T-helper 1 cell treated with Interleukin-12 subunit alpha and Interleukin-12 subunit beta and Interleukin-4 antibody, amounts not matched to agents 30 μg/mL and 1 μg/mL, for 36 hours (primary cell): ENCODE measurements at regions not wholly inside any gene's neighbourhood (a gene's known extent, or its start where the extent isn't known, plus 50 kb on each side); places are given as distances from the start of the nearest gene placed in this dataset.
"Not testable (repeated sequence)": the region's sequence is repeated elsewhere in the genome, so short reads cannot be mapped to it uniquely, and the experiment has no call there.

ENCODE experiments used
- H3K27ac Mint-ChIP-seq: one replicate; pipeline ENCODE4 v1.8.0; 2021; ENCODE audit warnings: mild to moderate bottlenecking, mixed read lengths
- H3K27me3 Mint-ChIP-seq: one replicate; pipeline ENCODE4 v1.8.0; 2021; ENCODE audit warnings: low read depth, mixed read lengths
- H3K36me3 Mint-ChIP-seq: one replicate; pipeline ENCODE4 v1.8.0; 2021; ENCODE audit warnings: low read depth, mixed read lengths
- H3K4me1 Mint-ChIP-seq: one replicate; pipeline ENCODE4 v1.8.0; 2021; ENCODE audit warnings: low read depth, mixed read lengths
- H3K4me3 Mint-ChIP-seq: one replicate; pipeline ENCODE4 v1.8.0; 2021; ENCODE audit warnings: mild to moderate bottlenecking, moderate library complexity, mixed read lengths
- H3K9me3 Mint-ChIP-seq: one replicate; pipeline ENCODE4 v1.8.0; 2021; ENCODE audit warnings: mixed read lengths

DNA sequence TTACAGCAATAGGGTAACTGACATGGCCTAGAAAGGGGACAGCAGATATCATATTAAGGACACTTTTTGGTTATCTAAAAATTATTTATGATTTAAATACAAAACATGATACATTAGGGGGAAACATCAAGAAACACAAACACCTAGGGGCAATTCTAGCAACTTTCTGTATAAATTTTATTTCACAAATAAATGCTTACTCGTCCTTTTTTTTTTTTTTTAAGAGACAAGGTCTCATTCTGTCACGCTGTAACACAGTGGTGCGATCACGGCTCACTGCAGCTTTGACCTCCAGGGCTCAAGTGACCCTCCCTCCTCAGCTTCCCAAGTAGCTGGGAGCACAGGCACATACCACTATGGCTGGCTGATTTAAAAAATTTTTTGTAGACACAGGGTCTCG lies 151.8 kb upstream of the BCOR start:
- Mint-ChIP-seq H3K36me3 (no peaks in the 10 kb centered on the region), H3K4me3 (no peak overlapping the region), H3K4me1 (peaks cover 4% of the 10 kb centered on the region), H3K27me3 (peaks cover 8% of the 10 kb centered on the region), H3K9me3 (no peaks in the 10 kb centered on the region), H3K27ac (no peak overlapping the region)

DNA sequence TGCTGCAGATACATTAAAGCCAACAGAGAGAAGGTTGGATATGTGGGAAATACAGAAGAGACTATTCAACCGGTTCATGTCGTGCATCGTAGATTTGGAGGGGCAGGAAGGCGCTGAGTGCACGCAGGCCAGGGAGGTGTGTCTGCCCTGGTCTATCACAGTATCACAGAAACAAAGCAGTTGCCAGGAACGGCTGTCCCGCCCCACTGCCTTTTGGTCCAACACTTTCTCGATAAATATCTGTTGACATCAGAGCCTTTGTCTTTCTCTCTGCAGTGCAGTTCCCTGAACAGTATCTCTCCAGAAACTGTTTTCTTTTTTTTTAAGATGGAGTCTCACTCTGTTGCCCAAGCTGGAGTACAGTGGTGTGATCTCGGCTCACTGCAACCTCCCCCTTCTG lies 151.1 kb upstream of the BCOR start:
- no peaks in the 10 kb centered on the region for H3K9me3 Mint-ChIP-seq

GRCh38 chrX:40247848-40248622 lies 150.3 kb upstream of the BCOR start:
- H3K27ac Mint-ChIP-seq: no peak overlapping the region
- peaks cover 4% of the 10 kb centered on the region for H3K4me1 Mint-ChIP-seq
- H3K36me3 Mint-ChIP-seq: no peaks in the 10 kb centered on the region
- no peak overlapping the region for H3K4me3 Mint-ChIP-seq
- no peaks in the 10 kb centered on the region for H3K9me3 Mint-ChIP-seq
- peaks cover 8% of the 10 kb centered on the region for H3K27me3 Mint-ChIP-seq

More for the DNA sequence above, 151.1 kb upstream of the BCOR start:
- Mint-ChIP-seq H3K27me3 (peaks cover 8% of the 10 kb centered on the region), H3K27ac (no peak overlapping the region), H3K4me3 (no peak overlapping the region), H3K36me3 (no peaks in the 10 kb centered on the region), H3K4me1 (peaks cover 4% of the 10 kb centered on the region)

DNA sequence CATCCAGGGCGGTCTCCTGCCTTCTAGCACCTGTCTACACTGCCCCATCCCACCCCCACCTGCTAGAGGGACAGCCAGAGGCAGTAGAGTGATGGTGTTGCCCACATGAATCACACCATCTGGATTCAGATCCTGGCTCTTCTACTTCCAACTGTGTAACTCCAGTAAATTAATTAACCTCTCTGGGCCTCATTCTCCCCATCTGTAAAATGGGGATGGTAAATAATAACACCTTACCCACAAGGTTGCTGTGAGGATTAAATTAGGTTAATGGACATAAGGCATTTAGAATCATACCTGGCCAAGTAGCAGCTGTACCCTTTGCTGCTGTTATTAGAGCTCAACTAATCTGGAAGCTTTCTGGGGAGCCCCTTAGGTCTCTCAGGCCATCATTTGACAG lies 149.6 kb upstream of the BCOR start:
- H3K27ac Mint-ChIP-seq: no peak overlapping the region
- peaks cover 4% of the 10 kb centered on the region for H3K4me1 Mint-ChIP-seq
- H3K27me3 Mint-ChIP-seq: peaks cover 8% of the 10 kb centered on the region
- H3K4me3 Mint-ChIP-seq: no peak overlapping the region
- H3K36me3 Mint-ChIP-seq: no peaks in the 10 kb centered on the region
- H3K9me3 Mint-ChIP-seq: no peaks in the 10 kb centered on the region

DNA sequence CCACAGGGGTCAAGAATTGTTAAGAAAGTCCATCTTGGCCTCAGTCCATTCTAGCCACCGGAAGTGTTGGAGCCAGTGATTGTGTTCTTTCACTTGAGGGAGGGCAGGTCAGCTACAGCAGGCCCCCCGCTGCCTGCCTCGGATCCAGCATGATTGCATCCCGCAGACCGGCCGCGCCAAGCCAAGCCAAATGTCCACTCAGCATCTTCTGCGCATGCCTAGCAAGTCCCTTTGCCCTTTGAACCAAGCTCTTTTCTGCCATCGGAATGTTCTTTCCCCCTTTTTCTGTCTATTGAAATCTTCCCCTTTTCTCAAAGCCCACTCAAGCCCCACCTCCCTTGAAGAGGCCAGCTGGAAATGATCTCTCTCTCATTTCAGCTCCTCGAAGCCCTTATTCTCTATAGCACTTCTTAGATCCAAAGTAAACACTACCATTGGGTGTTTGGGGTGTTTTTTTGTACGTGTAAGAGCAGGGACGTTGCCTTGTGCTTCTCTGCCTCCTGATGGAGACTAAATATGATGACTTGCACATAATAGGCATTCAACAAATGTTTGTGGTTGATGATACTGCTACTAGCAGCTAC lies 147.8 kb upstream of the BCOR start:
- Mint-ChIP-seq H3K9me3 (no peaks in the 10 kb centered on the region), H3K27me3 (peaks cover 8% of the 10 kb centered on the region), H3K4me1 (peaks cover 4% of the 10 kb centered on the region), H3K4me3 (no peak overlapping the region), H3K36me3 (no peaks in the 10 kb centered on the region), H3K27ac (no peak overlapping the region)

DNA sequence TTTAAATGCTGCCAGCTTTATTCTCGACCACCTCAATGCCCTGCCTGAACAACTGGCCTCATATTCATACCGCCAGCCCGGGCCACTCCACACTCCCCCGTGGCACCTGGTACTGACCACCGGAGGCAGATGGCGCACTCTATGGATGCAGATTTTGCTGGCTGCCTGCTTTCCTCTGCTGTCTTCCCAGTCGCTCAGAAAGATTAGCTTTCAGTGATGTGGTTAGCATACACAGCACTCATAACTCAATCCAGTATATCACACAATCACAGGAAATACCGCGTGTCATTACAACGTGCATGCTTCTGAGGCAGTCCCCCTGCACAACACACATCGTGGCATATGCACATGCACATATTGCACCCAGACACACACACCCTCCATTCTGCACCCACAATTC lies 147.2 kb upstream of the BCOR start:
- Mint-ChIP-seq H3K9me3 (no peaks in the 10 kb centered on the region), H3K27ac (no peak overlapping the region), H3K4me1 (peaks cover 4% of the 10 kb centered on the region), H3K4me3 (no peak overlapping the region), H3K27me3 (peaks cover 8% of the 10 kb centered on the region), H3K36me3 (no peaks in the 10 kb centered on the region)

GRCh38 chrX:40243755-40244515 lies 146.2 kb upstream of the BCOR start:
- Mint-ChIP-seq H3K4me1 (peaks cover 4% of the 10 kb centered on the region), H3K9me3 (no peaks in the 10 kb centered on the region), H3K36me3 (no peaks in the 10 kb centered on the region), H3K4me3 (no peak overlapping the region), H3K27me3 (peaks cover 8% of the 10 kb centered on the region), H3K27ac (no peak overlapping the region)

GRCh38 chrX:40240844-40241243 lies 143.1 kb upstream of the BCOR start:
- H3K9me3 Mint-ChIP-seq: no peaks in the 10 kb centered on the region

GRCh38 chrX:40237731-40238178 lies 140.0 kb upstream of the BCOR start:
- no peaks in the 10 kb centered on the region for H3K36me3 Mint-ChIP-seq
- H3K27me3 Mint-ChIP-seq: peaks cover 3% of the 10 kb centered on the region
- H3K4me3 Mint-ChIP-seq: no peak overlapping the region
- H3K27ac Mint-ChIP-seq: no peak overlapping the region
- no peaks in the 10 kb centered on the region for H3K4me1 Mint-ChIP-seq
- no peaks in the 10 kb centered on the region for H3K9me3 Mint-ChIP-seq

More at GRCh38 chrX:40240844-40241243, 143.1 kb upstream of the BCOR start:
- H3K27me3 Mint-ChIP-seq: peaks cover 10% of the 10 kb centered on the region
- peaks cover 4% of the 10 kb centered on the region for H3K4me1 Mint-ChIP-seq
- H3K36me3 Mint-ChIP-seq: no peaks in the 10 kb centered on the region
- no peak overlapping the region for H3K27ac Mint-ChIP-seq
- H3K4me3 Mint-ChIP-seq: no peak overlapping the region

DNA sequence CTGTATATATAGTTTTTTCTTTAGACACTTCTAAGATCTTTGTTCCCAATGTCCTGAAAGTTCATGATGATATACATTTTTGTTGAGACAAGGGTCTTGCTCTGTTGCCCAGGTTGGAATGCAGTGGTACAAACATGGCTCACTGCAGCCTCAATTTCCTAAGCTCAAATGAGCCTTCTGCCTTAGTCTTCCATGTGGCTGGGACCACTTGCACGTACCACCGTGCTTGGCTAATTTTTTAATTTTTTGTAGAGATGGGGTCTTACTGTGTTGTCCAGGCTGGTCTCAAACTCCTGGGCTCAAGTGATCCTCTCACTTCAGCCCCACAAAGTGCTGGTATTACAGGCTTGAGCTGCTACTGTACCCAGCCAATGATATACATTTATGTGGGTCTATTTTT lies 132.9 kb upstream of the BCOR start:
- Mint-ChIP-seq H3K4me1 (no peaks in the 10 kb centered on the region), H3K4me3 (no peak overlapping the region), H3K36me3 (no peaks in the 10 kb centered on the region), H3K27me3 (no peaks in the 10 kb centered on the region), H3K9me3 (no peaks in the 10 kb centered on the region), H3K27ac (no peak overlapping the region)

- H3K4me3 Mint-ChIP-seq: no peak overlapping the region
- no peaks in the 10 kb centered on the region for H3K9me3 Mint-ChIP-seq
- no peaks in the 10 kb centered on the region for H3K36me3 Mint-ChIP-seq
- no peak overlapping the region for H3K27ac Mint-ChIP-seq
- no peaks in the 10 kb centered on the region for H3K27me3 Mint-ChIP-seq
- H3K4me1 Mint-ChIP-seq: no peaks in the 10 kb centered on the region
Observed at GRCh38 chrX:40227125-40227524, 129.4 kb upstream of the BCOR start.

GRCh38 chrX:40224658-40225057 lies 126.9 kb upstream of the BCOR start:
- no peak overlapping the region for H3K4me3 Mint-ChIP-seq
- no peaks in the 10 kb centered on the region for H3K36me3 Mint-ChIP-seq
- H3K9me3 Mint-ChIP-seq: no peaks in the 10 kb centered on the region
- H3K4me1 Mint-ChIP-seq: no peaks in the 10 kb centered on the region
- H3K27me3 Mint-ChIP-seq: no peaks in the 10 kb centered on the region
- H3K27ac Mint-ChIP-seq: no peak overlapping the region

DNA sequence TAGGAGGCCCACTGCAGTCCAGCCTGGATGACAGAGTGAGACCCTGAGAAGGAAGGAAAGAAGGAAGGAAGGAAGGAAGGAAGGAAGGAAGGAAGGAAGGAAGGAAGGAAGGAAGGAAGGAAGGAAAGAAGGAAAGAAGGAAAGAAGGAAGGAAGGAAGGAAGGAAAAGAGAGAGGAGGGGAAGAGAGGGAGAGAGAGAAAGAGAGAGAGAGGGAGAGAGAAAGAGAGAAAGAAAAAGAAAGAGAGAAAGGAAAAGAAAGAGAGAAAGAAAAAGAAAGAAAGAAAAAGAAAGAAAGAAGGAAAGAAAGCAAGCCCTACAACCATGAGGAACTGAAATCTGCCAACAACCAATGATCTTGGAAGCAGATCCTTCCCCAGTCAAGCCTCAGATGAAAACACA lies 124.9 kb upstream of the BCOR start:
- not testable (repeated sequence) for H3K27ac Mint-ChIP-seq, H3K36me3 Mint-ChIP-seq, H3K27me3 Mint-ChIP-seq, H3K9me3 Mint-ChIP-seq, H3K4me1 Mint-ChIP-seq, H3K4me3 Mint-ChIP-seq

DNA sequence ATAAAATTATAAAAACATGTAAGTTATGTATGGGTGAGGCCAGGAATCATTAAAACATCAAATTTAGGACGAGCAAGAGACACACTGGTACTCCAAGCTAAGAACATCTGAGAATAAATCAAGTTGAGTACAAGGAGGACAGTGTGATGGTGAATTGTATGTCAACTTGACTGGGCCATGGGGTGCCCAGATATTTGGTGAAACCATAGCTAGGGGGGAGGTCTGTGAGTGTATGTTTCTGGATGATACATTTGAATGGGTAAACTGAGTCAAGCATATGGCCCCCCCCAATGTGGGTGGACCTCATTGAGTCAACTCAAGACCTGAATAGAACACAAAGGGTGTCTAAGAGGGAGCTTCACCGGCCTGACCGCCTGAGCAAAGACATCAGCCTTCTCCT lies 115.3 kb upstream of the BCOR start:
- no peaks in the 10 kb centered on the region for H3K36me3 Mint-ChIP-seq
- no peaks in the 10 kb centered on the region for H3K27me3 Mint-ChIP-seq
- no peaks in the 10 kb centered on the region for H3K9me3 Mint-ChIP-seq
- no peaks in the 10 kb centered on the region for H3K4me1 Mint-ChIP-seq
- no peak overlapping the region for H3K4me3 Mint-ChIP-seq
- no peak overlapping the region for H3K27ac Mint-ChIP-seq
